Uterus (tissue), 2 donors: ENCODE measurements at regions not wholly inside any gene's neighbourhood (a gene's known extent, or its start where the extent isn't known, plus 50 kb on each side); places are given as distances from the start of the nearest gene placed in this dataset.

Experiments
- CTCF ChIP-seq, 4 experiments: fragments of 200-600 bp in 2 of 4; fragments of 450-650 bp in 2 of 4; sonication (generic) in 2 of 4; IDR thresholded peaks; one replicate each; pipeline ENCODE4 v1.5.1; 2016 to 2019; ENCODE audit warnings: antibody characterized with exemption in 4 of 4, mild to moderate bottlenecking in 2 of 4, moderate library complexity in 1 of 4
- POLR2A ChIP-seq, 2 donors: fragments of 450-650 bp; IDR thresholded peaks; one replicate each; pipeline ENCODE4 v1.6.1; 2016; ENCODE audit warnings: antibody characterized with exemption in 2 of 2, mild to moderate bottlenecking in 1 of 2, moderate library complexity in 1 of 2

- TF ChIP-seq CTCF (IDR thresholded peaks at IDR 0.05) (no peak), POLR2A (IDR thresholded peaks at IDR 0.05) (no peak)
Measured at GRCh38 chr15:69522361-69522760, 69.7 kb downstream of the RPLP1 start.
